Stimulated activated CD4-positive, alpha-beta T cell treated with anti-CD3 and anti-CD28 coated beads, Interleukin-12 subunit alpha, Interleukin-12 subunit beta, amount 100 ng/mL, for 48 hours (primary cell): ENCODE measurements at regions not wholly inside any gene's neighbourhood (a gene's known extent, or its start where the extent isn't known, plus 50 kb on each side); places are given as distances from the start of the nearest gene placed in this dataset.

Experiments
- DNase-seq, 3 donors: peaks; one replicate each; pipeline ENCODE4 v3.0.0-alpha.2; 2020; ENCODE audit warnings: low read depth in 2 of 3, low spot score in 1 of 3

DNA sequence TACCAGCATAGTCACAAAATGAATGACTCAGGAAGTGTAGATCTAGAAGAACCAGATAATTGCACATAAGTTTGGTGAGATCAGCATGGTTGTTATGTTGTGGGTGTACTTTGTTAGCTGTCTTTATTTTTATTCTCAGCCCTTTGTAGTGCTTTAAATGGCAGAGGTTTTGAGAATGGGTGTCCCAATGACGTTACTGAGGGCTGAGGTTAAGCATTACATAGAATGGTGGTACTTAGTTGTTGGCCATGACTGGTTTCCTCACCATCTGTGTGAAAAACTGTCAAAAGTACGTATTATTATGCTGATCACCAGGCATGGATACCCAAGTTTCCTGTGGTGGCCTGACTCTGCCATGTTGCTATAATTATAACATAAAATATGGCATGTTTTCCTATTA, 165.8 kb downstream of the UBE2E3 start:
- DNase-seq: no peak

DNA sequence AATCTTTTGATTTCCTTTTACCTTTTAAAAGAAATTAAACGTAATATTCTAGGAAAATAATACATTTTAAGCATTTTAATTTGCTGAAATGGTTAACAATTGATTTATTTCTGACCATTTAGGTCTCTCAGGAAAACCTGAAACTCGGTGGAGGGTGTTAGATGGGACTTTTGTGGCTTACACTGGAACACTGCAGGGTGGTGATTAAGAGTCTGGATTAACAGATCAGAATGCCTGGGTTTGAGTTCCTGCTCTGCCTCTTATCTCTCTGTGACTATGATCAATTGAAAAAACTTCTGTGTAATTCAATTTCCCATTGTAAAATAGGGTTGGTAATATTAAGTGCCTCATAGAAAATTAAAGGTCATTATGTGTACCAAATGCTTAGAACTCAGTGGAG, 168.7 kb downstream of the UBE2E3 start:
- no peak for DNase-seq

DNA sequence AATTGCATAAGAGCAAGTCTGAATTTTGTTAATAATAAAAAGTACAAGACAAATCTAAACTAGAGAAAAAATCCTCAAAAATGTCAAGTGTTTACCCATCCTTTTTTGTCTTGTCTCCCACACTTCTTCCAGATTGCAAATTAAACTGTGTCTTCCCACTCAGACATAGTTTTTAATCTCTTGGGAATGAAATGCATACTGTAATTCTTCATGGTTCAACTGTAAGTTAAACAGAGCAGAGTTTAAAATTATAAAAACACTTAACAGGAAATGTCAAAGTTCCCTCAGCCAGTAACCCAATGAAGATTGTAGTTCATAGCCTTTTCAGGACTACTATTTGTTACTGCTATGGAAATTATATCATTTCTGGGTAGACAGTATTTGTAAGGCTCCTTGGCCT, 171.8 kb downstream of the UBE2E3 start:
- DNase-seq: no peak

DNA sequence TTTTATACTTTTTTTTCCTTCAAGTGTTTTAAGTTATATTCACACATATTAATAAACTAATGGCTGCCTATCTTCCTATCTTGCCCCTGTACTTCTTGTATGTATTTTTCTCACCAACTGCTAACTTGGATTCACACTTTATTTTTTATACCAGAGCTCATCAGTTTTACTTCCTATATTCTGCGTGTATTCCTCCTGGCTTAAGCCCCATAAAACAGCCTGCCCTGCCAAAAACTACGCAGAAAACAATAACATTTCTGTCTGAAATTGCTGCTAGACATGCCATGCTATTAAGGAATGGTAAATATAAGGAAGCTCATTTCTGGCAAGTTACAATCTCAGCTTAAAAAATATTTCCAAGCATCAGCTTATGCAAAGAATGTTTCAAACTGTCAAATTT, 172.3 kb downstream of the UBE2E3 start:
- no peak for DNase-seq

DNA sequence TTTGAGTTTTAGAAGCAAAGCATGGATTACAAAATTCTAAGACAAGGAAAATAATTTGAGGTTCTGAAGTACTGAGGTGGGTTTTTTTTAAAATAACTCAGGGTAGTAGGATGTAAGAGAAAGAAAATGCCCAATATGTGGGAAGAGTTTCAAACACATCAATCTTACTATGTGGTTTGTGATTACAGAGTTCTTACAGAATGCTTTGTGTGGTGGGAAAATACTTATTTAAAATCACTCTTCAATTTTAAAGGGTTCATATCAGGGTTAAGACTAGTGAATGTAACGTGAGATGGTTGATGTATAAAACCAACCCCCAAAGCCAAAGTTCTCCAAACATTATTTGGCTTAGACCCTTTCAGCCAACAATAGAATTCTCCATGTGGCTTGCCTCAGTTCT, 173.5 kb downstream of the UBE2E3 start:
- DNase-seq: no peak

DNA sequence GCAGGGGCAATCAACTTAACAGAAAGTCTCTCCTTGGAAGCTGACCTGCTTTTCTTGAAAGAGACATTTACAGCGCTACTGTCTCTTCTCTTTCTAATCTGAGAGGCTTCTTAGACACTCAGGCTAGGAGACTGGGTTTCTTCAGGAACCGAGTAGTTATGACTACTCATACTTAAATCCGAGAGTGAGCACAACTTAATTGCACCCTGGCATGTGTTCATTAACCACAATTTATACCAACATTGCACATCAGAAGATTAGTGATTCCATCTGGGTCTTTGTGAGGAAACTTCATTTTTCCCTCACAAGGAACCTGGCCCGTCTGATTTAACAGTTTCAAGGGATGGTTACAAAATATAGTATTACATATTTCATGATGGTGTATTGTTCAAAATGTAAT, 176.9 kb downstream of the UBE2E3 start:
- no peak for DNase-seq

DNA sequence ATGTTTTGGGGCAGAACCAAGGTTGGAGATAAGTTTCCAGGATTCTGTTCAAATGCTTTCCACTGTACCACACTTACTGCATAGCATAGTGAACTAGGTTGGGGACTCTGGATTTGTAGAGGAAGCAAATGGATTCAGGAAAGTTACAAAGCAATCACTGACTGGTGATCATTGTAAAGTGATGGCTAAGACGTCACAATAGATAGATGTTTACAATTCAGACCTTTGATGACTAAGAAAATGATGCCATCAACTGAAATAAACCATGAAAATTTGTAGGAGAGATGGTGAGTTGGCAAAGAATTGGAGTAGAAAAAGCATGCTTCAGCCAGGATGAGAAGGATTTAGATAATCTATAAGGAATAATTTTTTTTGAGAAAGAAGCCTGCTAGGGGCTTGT, 178.0 kb downstream of the UBE2E3 start:
- no peak for DNase-seq

DNA sequence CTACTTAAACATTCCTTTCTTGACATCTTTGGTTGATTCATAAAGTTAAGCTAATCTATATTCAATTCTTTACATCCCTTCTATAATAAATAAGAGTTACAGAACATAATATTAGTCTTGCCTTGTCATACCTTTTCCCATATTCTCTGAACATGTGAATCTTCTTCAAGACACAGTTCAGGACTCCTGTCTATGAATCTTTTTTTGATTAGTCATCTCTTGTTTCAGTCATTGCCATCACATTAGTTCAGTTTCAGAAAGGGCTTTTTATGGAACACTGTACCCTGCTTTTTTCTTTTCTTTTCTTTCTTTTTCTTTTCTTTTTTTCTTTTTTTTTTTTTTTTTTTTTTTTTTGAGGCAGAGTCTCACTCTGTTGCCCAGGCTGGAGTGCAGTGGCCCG, 181.2 kb downstream of the UBE2E3 start:
- no peak for DNase-seq

DNA sequence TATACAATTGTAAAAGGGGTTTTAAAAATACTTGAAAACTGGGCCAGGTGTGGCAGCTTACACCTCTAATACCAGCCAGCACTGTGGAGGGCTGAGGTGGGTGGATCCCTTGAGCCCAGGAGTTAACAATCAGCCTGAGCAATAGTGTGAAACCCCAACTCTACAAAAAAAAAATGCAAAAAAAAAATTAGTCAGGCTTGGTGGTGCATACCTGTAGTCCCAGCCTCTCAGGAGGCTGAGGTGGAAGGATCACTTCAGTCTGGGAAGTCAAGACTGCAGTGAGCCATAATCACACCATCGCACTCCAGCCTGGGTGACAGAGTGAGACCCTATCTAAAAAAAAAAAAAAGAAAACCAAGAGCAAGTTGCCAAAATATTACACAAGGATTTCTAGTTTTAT, 182.7 kb downstream of the UBE2E3 start:
- no peak for DNase-seq

DNA sequence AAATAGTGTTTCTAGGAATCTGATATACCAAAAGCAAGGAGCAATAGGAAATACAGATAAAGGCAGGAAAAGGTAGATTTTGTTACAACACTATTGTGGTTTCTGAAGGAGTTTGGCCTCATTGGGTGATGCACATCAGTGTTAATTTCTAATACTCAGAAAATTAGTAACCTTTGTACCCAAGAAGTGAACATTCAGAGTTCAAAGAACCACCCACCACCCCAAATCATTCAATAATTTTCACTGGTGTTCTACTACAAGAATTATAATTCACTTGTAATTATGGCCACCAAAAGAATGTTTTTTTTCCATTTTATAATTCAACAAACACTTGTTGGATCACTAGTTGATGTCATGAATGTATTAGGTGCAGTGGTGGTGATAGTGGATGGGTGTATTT, 183.3 kb downstream of the UBE2E3 start:
- no peak for DNase-seq

DNA sequence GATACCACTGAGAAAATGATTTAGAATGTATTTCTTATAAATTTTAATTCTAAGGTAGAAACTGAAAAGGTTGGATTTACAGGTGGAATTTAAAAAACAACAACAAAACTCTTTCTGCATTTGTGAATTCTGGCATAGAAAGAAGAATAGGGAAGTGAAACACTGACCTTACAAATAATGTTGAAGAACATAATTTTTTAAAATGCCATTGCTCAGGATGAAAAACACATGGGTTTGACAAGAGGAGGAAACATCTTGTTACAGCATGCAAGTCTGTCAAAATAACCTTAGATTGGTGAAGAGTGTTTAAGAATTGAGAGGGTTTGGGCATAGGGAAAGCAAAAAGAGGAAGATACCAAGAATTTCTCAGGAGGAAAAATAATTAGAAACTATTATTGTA, 184.3 kb downstream of the UBE2E3 start:
- DNase-seq: no peak

DNA sequence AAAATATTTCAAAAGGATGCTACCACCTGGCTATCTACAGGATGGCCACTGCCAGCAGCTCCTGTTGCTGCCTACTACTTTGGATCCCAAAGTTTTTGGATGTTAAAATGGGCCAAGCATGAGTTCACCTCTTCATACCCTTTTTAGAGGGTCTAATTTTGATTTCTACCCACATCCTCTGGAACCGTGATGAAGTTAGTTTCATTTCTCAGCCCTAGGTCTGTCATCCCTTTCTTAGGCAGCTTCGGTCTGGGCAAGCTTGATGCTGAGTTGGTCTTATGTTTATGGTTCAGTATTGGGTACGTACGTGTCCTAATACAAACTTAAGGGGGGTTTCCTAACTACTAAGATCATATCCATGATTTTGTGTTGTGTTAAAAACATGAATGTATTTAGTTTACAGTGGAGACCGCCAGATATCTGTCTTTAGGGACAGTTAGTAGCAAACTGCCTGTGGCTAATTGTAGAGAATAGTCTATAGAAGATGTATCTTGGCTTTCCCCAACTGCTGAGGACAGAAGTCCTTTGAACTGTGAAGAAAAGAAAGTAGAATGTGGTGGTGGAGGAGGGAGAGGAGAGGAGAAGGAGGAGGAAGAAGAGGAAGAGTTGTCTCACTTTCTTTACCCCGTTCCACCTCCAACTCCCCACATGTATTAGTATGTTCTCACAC, 184.9 kb downstream of the UBE2E3 start:
- DNase-seq: no peak

DNA sequence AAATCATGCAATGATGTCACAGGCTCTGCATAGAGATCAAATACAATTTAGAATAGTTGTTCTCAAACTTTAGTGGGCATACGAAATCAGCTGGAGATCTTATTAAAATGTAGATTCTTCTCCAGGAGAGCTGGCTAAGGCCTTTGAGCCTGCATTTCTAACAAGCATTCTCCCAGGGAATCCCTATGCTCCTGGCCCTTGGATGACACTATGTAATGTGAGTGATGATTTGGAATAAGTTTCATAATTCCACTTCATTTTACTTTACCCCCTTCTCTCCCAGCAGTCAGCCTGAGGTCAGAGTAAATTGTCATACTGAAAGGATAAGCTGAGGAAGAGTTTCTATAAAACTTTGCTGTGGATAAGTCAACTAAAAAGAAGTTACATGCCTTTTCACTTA, 189.1 kb downstream of the UBE2E3 start:
- DNase-seq: no peak

DNA sequence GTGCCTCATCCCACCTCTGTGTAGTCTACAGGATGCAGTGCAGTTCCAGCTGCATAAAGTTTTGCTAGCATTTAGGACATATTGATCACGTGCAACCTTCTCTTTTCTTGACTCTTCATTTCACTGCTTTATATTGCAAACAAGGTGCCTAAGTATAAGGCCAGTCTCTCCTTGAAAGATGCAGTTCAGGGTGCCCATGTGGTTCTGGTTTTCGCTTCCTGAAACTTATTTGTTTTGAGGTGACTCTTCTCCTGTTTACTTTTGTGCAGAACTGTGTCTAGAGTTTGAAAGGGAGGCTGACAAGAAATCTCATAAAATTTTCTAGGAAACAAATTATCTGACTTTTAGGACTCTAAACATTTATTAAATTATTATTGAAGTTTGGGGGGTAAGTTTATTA, 189.9 kb downstream of the UBE2E3 start:
- DNase-seq: no peak

DNA sequence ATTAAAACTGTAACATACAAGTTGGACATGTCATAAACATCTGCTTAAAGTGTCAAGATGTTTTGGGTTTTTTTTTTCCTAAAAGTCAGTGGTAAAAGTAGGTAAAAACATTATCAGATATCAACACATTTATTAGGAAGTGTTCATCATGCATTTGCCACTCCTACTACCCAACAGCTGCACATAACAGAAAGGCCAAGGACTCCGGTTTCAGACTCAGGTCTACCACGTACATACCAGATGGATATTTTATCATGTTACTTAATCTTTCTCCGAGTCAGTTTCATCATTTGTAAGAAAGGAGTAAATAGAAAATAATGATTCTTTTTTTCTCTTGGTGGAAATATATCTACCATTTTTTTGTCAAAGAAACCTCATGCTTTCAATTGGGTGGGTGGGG, 192.3 kb downstream of the UBE2E3 start:
- no peak for DNase-seq

DNA sequence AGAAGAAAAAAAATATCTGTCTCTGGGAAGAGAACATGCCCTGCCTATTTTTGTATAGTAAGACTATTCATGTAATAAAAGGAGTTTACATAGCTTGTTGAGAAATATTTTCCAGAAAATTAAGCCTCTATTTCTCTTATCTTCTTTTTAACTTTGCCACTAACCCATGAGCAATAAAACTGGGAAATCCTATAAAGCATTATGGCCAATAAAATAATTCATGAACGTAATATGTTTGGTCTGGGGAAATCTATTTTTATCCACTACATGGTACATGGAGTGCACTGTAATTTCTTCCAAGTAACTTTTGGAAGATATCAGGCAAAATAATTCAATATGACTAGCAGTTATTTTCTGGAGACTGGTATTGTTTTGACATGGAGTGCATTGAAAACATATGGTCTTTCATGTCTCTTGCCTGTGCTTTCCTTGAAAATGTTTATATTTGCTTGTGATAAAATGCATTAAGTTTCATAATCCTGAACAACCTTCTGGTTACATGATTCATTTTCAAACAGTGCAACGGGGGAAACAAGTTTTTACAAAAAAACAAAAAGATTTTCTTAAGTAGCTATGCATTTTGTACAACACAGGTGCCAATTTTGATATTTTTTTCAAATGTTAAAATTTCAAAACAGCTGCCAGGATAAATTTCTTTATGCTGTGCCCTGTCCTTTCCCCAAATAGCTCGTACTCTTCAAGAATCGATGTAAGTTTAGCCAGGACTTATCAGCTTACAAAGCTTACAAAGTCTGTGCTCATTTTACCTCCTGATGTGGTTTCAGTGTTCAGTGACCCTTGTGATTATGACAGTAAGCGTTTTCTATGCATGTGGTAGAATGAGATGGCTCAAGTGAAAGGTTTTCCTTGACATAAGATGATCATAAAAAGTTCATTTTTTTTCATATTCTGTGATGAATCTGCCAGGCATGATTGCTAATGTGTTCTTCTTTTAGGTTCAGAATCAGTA, 194.5 kb downstream of the UBE2E3 start:
- DNase-seq: no peak

DNA sequence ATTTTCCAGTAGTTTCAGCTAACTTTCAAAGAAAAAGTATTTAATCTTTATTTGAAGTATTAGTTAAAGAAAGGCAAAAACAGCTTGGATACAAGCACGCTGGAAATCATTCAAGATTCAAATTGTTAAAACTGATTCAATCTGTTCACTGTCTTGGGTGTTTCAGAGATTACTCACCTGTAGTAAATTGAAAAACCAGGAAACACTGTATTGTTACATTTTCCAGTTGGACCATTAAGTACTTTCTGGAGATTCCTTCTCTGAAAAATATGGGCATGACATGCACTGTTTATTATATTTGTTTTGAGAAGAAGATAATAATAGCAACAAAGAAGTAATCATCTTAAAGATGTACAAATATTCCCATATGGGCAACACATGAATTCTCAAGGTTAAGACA, 196.1 kb downstream of the UBE2E3 start:
- DNase-seq: no peak

DNA sequence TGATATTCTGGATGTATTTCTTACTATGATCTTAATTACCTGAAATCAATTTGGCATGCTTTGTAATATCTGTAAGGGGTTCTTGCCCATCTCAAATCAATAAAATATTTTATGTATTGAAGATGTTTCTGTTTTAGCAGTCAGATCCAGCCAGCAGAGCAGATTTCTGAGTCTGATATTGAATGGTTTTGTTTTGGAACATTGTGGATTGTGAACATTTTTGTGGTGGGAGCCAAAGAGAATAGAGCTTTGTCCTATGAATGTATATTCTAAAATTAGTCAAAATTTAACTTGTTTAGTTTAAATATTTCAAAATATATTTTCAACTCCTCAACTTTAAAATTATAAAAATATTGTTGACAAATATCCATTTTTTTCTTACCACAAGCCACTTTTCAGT, 197.0 kb downstream of the UBE2E3 start:
- no peak for DNase-seq

DNA sequence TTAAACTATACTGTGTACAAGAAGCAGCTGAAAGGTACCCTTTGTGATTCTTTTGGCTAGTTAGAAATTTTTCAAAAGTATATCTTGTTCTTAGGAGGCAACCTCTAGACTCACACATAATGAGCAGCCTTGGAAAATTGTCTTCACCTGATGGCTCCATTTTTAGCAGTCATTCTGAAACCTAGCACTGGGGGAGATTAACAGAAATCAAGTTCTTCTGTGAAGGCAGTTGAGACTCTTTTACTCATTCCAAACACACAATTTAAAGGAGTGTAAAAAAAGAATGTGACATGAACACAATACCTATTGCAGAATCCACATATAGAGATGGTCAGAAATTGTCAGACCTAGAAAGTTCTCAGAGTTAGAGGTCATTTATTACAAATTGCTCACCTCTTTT, 197.7 kb downstream of the UBE2E3 start:
- DNase-seq: no peak

DNA sequence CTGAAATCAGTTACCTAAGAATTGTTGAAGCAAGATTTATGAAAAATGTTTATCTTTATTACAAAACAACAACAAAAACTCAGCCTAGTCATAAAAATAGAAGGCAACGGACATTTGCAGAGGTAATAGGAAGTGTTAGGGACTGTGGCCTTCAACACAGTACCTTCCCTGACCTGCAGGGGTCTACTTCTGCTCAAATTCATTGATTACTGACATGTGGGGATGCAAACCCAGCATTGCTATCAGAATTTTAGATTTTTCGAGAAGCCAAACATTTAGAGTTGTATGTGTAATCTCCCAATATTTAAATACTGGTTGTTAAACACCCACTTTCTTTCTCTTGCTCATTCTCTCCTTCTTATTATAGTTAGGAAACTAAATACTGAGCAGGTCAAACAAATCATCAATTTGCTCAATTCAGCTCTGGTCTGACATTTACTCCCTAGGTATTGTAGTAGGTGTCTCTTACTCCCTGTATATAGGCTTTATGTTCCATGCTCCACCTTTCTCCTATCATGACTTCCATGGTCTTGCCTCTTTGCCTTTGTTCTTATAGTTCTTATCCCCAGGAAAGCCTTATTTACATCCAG, 198.5 kb downstream of the UBE2E3 start:
- DNase-seq: peak in 2 of 3 donors; percentile 16 to 49

DNA sequence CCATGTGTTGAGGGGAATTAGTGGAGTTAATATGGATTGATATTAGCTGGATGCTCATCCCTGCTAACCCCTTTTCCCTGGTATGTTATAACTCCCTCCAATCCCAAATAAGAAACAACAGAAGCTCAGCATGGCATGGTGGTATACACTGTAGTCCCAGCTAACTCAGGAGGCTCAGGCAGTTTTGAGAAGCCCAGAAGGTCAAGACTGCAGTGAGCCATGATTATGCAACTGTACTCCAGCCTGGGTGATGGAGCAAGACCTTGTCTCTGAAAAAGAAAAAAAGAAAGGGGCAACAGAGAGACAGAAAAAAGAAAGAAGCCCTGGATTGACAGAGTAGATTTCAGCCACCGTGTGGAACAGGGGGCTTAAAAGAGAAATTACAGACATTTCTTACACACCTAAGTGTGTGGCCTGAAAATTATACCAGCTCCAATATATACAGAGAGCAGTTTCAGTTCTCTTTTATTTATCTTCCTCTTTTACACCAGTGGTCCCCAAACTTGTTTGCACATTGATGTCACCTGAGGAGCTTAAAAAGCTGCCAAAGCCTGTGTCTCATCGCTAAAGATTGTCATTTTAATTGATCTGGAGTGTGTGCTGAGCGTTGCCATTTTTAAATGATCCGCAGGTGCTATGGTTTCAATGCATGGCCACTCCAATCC, 203.6 kb downstream of the UBE2E3 start:
- DNase-seq: no peak

DNA sequence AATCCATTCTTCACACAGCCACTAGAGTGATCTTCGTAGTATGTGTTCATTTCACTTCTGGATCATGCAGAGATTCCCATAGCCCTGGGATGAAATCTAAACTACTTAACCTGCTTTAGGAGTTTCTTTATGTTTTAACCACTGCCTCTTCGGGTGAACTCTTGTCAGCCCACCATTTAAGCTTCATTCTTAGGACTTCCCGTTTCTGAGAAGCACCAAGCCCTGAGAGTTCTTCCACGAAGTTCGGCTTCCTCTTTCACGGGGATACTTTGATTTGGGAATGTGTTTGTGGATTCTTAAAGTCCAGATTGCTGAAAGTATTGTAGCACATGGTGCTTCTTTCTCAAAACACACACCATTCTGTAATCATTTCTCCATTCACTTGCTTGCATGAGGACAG, 205.0 kb downstream of the UBE2E3 start:
- no peak for DNase-seq
